HuH-7 (cell line): ENCODE measurements at regions not wholly inside any gene's neighbourhood (a gene's known extent, or its start where the extent isn't known, plus 50 kb on each side); places are given as distances from the start of the nearest gene placed in this dataset.

Source experiments
- DNase-seq: peaks from one replicate; pipeline ENCODE4 v3.0.0; 2011; ENCODE audit warnings: low spot score

- no peak for DNase-seq
Observed at GRCh38 chr19:29013325-29013724, 199.6 kb downstream of the UQCRFS1 start.

GRCh38 chr19:29012457-29012856 lies 200.5 kb downstream of the UQCRFS1 start:
- no peak for DNase-seq

GRCh38 chr19:29010276-29010675 lies 202.7 kb downstream of the UQCRFS1 start:
- DNase-seq: no peak

- no peak for DNase-seq
Observed at GRCh38 chr19:29006057-29006735, 206.8 kb downstream of the UQCRFS1 start.

GRCh38 chr19:29004796-29005195 lies 208.2 kb downstream of the UQCRFS1 start:
- no peak for DNase-seq

- DNase-seq: no peak
Observed at GRCh38 chr19:29003641-29004409, 209.1 kb downstream of the UQCRFS1 start.

- no peak for DNase-seq
Observed at GRCh38 chr19:29002336-29002735, 210.6 kb downstream of the UQCRFS1 start.

GRCh38 chr19:29001597-29002245 lies 211.2 kb downstream of the UQCRFS1 start:
- no peak for DNase-seq

- no peak for DNase-seq
Observed at GRCh38 chr19:29001141-29001581, 211.8 kb downstream of the UQCRFS1 start.

- no peak for DNase-seq
Observed at GRCh38 chr19:28999724-29000433, 213.1 kb downstream of the UQCRFS1 start.

GRCh38 chr19:28998974-28999373 lies 214.0 kb downstream of the UQCRFS1 start:
- no peak for DNase-seq

- peak; percentile 30 for DNase-seq
Observed at GRCh38 chr19:28997866-28998265, 215.1 kb downstream of the UQCRFS1 start.

- DNase-seq: no peak
Observed at GRCh38 chr19:28990522-28990921, 222.4 kb downstream of the UQCRFS1 start.

- no peak for DNase-seq
Observed at GRCh38 chr19:28989739-28990138, 223.2 kb downstream of the UQCRFS1 start.

GRCh38 chr19:28988066-28988465 lies 224.9 kb downstream of the UQCRFS1 start:
- no peak for DNase-seq

GRCh38 chr19:28987177-28987576 lies 225.8 kb downstream of the UQCRFS1 start:
- DNase-seq: no peak

- DNase-seq: no peak
Observed at GRCh38 chr19:28985201-28985600, 227.8 kb downstream of the UQCRFS1 start.

- no peak for DNase-seq
Observed at GRCh38 chr19:28984315-28984714, 228.6 kb downstream of the UQCRFS1 start.

GRCh38 chr19:28983430-28983829 lies 229.5 kb downstream of the UQCRFS1 start:
- DNase-seq: no peak

- no peak for DNase-seq
Observed at GRCh38 chr19:28981994-28982393, 231.0 kb downstream of the UQCRFS1 start.

- DNase-seq: no peak
Observed at GRCh38 chr19:28981518-28981917, 231.4 kb downstream of the UQCRFS1 start.

- no peak for DNase-seq
Observed at GRCh38 chr19:28980236-28980868, 232.6 kb downstream of the UQCRFS1 start.
